ENCODE measurements at regions not wholly inside any gene's neighbourhood (a gene's known extent, or its start where the extent isn't known, plus 50 kb on each side); places are given as distances from the start of the nearest gene placed in this dataset.
"Not testable (repeated sequence)": the region's sequence is repeated elsewhere in the genome, so short reads cannot be mapped to it uniquely, and the experiment has no call there.

GRCh38 chr4:67037504-67038227 lies 507.6 kb downstream of the CENPC start:
- no peak for ATAC-seq
- no peak for DNase-seq

DNA sequence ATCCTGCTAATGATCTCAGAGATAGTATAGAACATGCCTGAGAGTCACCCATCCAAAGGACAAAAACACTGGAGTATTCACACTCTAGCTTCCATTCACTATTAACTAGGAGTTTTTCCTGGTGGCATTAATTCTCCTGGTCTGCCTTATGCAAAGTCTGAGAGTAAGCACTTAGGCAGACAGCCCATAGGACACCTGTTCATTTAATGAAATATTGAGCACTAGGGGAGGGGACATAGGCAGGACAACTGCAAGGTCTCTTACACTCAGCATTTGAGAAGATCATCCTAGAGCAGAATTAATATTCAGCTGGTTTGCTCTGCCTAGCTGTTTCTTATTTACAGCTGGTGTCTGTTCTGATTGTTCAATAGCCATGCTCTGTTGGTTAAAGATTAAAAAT lies 508.5 kb downstream of the CENPC start:
- ATAC-seq (no peak), DNase-seq (no peak)

DNA sequence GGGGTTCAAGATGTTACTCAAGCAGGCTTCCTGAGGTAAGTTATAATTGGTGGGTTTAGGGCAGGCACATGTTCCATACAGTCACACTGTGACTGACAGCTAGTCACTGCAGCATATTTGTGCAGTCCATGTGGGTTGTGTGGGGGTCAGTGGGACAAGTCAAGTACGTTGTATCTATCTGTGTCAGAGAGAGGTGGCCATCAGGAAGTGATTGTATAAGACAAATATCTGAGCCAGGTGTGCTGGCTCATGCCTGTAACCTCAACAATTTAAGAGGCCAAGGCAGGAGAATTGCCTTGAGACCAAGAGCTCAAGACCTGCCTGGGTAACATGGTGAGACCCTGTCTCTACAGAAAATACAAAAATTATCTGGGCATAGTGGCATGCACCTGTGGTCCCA lies 509.3 kb downstream of the CENPC start:
- DNase-seq: no peak
- ATAC-seq: no peak

DNA sequence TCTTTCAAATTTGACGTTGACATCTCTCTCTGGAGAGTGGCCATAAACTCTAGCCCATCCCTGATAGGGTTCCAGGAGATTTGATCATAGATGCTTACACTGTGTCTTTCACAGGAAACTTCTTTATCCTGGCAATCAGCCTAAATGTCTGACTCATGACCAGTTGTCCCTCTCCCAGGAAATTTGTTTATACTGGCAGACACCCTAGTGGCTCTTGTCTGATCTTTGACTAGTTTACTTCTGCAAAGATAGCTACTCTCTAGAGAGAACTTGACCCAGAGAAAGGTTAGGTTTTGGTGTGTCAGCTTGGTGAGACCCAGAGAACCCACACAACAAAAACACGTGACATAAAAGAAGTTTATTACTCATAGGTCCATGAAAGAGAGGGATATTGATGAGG lies 509.8 kb downstream of the CENPC start:
- no peak for DNase-seq
- no peak for ATAC-seq

DNA sequence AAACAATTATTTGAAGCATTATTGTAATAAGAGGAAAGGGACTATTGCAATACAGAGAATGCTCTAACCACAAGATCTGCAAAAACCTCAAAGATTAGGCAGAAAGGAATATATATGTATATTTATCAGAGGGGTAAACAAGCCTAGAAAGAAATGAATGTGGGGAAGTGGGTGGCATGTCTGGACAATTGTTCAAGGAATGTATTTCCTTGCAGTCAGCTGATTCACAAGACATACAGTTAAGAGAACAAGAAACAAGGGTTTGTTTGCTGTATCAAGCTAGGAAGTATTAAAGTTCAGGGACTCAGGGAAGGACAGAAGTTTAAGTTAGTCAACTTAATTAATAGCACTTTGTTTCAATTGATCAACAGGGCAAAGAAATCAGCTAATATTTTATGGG lies 514.7 kb downstream of the CENPC start:
- ATAC-seq (no peak), DNase-seq (no peak)

DNA sequence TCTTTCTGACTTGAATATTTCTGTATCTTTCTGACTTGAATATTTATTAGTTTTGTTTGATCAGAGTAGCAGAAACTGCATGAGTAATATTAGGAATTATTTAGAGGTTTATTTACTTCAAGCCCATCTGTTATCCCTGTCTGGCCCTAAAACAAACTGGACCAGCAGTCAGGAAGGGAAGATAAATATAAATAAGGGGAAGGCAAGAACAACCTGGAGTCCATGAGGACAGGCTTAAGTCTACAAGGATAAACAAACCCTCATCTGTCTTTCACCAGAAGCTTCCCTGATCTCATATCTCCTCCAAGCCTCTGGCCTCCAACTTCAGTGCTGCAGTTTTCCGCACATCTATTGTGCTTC lies 524.9 kb downstream of the CENPC start:
- DNase-seq: no peak
- ATAC-seq: no peak

DNA sequence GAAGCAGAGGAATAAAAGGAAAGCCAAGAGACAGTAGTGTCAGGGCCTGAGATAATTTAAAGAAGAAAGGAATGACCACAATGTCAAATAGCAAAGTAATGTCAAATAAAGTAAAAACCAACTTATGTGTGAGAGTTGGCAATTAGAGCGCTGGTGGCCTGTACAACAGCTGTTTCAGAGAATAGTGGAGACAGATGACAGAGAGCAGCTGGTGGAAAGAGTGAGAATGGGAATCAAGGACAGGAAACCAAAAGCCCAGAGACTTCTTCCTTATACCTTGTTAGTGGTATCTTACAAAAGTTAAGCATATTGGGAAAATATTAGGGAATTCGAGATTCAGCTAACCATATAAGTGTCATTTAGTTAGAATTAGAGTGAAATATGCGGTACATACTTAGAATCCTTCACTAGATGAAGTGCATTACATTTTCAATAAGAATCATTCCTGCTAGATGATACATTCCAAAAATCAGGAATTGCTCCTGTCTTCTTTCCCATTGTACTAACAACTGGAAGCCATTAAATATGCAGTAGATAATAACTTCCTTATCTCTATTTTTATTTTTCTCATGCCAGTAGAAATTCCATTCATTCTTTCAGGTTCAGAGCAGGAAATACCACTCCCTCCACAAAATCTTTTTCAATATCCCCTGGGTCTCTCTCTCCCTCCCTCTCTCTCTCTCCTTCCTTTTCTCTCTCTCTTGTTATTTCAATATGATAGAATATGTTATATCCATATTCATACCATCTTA lies 525.4 kb downstream of the CENPC start:
- ATAC-seq: no peak

DNA sequence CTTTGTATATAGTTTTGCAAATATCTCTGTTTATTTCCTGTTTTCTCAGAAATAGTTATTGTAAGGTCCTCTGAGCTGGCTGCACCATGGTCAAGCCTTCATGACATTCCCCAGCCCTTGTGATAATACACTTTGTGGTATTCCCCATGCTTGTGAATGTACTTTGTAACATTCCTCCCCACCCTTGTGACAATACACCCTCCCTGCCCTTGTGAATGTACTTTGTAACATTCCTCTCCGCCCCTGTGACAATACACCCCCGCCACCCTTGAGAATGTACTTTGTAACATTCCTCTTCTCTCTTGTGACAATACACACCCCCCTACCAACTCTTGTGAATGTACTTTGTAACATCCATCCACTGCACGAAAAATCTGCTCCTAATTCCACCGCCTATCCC lies 530.7 kb downstream of the CENPC start:
- DNase-seq: no peak
- ATAC-seq: no peak

More for the DNA sequence above, 525.4 kb downstream of the CENPC start:
- DNase-seq: no peak

- ATAC-seq (no peak), DNase-seq (no peak)
Observed at GRCh38 chr4:67006791-67007190, 538.5 kb downstream of the CENPC start.

- ATAC-seq (no peak), DNase-seq (no peak)
Observed at GRCh38 chr4:66991521-66991920, 553.8 kb downstream of the CENPC start.

- no peak for DNase-seq
- no peak for ATAC-seq
Observed at GRCh38 chr4:66974665-66975064, 570.6 kb downstream of the CENPC start.

DNA sequence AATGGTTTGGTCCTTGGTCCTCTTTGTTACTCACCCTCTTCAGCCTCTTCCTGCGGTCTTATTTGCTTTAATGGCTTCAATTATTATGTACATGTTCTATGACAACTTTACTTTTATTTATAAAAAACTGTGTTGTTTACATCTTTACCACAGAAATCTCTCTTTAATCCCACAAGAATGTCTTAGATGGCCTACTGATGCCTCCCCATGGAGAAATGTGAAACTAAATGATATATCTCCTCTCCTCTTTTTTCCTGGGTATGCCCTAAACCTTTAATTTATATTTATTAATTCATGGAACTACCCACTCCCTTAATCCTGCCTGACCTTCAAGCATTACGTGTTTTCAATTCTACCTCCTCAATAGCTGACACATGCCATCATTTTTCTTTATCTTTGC lies 573.2 kb downstream of the CENPC start:
- no peak for DNase-seq
- no peak for ATAC-seq

GRCh38 chr4:66964467-66964866 lies 580.8 kb downstream of the CENPC start:
- no peak for ATAC-seq

GRCh38 chr4:66963084-66963483 lies 582.2 kb downstream of the CENPC start:
- DNase-seq (no peak), ATAC-seq (no peak)

More at GRCh38 chr4:66964467-66964866, 580.8 kb downstream of the CENPC start:
- no peak for DNase-seq

GRCh38 chr4:66959207-66959606 lies 586.1 kb downstream of the CENPC start:
- DNase-seq: no peak
- ATAC-seq: no peak

DNA sequence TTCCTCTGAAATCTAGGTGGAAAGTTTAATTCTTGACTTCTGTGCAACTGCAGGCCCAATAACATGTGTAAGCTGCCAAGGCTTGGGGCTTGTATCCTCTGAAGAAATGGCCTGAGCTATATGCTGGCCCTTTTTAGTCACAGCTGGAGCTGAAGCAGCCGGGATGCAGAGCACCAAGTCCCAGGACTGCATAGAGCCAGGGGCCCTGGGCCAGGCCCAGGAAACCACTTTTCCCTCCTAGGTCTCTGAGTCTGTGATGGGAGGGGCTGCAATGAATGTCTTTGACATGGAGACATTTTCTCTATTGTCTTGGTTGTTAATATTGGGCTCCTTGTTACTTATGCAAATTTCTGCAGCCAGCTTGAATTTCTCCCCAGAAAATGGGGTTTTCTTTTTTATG lies 588.5 kb downstream of the CENPC start:
- no peak for ATAC-seq
- no peak for DNase-seq

GRCh38 chr4:66956426-66956825 lies 588.9 kb downstream of the CENPC start:
- no peak for DNase-seq
- ATAC-seq: no peak

DNA sequence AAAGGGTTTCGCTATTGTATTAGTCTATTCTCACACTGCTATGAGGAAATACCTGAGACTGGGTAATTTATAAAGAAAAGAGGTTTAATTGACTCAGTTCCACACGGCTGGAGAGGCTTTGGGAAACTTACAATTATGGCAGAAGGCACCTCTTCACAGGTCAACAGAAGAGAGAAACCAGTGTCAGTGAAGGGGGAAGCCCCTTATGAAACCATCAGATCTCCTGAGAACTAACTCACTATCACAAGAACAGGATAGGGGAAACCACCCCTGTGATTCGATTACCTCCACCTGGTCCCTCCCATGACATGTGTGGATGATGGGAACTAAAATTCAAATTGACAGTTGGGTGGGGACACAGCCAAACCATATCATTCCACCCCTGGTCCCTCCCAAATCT lies 589.5 kb downstream of the CENPC start:
- DNase-seq (no peak), ATAC-seq (no peak)

GRCh38 chr4:66949419-66949818 lies 595.9 kb downstream of the CENPC start:
- DNase-seq: no peak
- ATAC-seq: no peak

DNA sequence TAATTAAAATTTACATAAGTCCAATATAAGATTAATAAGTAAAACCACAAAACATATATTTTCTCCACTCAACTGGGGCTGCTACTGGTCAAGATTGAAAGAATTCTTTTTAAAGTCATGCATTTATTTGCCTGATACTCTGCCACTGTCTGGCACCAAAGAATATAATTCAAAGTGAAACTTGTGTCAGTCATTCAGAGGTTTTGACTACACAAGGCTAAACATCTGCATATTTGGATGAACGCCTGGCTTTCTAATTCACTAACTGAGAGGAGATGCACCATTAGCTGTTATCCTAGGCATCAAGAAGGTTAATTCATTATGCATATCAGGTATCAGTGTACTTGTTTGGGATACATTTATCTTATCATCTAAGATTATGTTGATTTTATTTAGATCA lies 598.5 kb downstream of the CENPC start:
- no peak for ATAC-seq

GRCh38 chr4:66943112-66943511 lies 602.2 kb downstream of the CENPC start:
- DNase-seq (no peak), ATAC-seq (no peak)

More for the DNA sequence above, 598.5 kb downstream of the CENPC start:
- DNase-seq: no peak

DNA sequence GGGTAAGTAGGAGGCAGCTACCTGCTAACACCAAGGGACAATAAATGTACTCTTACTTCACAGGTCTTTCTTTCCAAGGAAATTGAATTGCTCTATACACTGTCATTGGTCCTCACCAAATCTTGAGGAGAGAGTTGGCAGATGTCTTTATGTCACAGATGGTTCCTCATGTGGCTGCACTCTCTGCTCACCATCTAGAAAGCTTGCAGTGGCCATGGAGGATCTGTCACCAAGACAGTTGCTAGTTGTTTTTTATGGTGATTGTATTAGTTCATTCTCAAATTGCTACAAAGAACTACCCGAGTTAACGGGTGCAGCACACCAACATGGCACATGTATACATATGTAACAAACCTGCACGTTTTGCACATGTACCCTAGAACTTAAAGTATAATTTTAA lies 613.3 kb downstream of the CENPC start:
- ATAC-seq, DNase-seq: not testable (repeated sequence)

DNA sequence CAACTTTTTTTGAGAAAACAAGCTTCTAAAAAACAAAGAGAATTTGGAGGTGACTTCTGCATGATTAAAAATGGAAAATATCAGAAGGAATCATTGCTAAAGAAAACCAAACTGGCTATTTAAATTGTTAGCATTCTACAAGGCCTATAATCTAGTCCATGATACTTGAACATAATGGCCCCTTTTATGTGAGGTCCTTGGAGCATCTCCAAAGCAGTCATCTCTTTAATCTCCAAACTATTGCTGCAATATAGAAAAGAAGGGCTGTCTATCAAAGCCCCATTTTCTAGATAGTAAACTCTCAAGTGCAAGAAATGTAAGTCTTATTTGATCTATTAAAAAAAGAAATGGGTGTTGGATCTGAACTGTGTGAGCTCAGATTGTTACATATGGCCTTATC lies 615.1 kb downstream of the CENPC start:
- ATAC-seq (no peak), DNase-seq (no peak)

GRCh38 chr4:66929748-66930147 lies 615.6 kb downstream of the CENPC start:
- DNase-seq: no peak

More at GRCh38 chr4:66929748-66930147, 615.6 kb downstream of the CENPC start:
- ATAC-seq: no peak
